ENCODE measurements at regions not wholly inside any gene's neighbourhood (a gene's known extent, or its start where the extent isn't known, plus 50 kb on each side); places are given as distances from the start of the nearest gene placed in this dataset.

DNA sequence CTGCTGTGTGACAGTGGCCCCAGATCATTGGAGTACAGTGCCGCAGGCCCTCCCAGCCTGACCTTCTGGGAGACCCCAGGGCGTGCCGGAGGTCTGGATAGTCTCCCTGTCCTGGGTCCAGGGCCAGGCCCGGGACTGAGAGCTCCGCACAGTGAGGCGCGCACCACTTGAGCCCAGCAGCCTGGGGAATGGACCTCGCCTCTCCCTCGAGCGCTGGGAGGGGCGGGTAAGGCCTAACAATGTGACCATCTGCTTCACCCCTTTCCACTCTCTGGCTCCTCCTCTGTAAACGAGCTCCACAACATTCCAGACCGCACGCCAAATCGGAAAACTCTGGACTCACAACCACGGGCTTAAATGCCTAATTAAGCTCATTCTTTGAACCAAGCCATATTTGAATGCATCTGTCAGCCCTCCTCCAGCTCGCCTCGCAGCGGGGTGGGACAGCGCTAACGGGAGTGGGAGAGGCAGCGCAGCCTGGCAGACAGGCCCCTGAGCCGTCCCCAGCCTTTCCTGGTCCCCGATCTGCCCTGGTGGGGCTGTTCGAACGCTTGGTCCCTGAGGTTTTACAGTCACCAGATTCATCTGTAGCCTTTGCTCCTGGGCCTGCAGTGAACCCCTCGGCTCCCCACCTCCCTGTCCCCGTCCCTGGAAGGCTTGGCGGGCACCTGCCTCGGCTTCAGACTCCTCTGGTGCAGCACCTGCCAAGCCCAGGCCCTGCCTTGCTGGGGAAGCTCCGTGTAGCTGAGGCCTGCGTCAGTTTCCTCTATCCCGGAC lies 120.7 kb upstream of the VSTM2B start:
- WGBS, 2 donors: 3 to 15% methylated on average over 16 to 30 of the region's 33 CpGs
- intact Hi-C loops (cut with DNase I): no loop called here

DNA sequence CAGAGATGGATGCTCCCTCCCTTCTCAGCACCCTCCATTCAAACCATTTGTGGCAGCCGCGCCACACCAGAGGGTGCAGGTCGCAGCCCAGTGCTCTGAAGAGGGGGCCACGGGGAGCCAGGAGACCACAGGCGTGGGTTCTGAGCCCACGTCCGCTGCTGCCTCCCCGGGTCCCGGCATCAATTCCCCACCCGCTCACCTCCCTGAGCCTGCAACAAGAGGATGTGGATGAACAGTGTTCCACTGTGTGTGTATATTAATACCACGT lies 120.1 kb upstream of the VSTM2B start:
- WGBS, 2 donors: 78 to 81% methylated on average over 8 to 11 of the region's 11 CpGs
- H3K27me3 ChIP-seq: no peaks in the 10 kb centered on the region
- H3K4me1 ChIP-seq: no peaks in the 10 kb centered on the region
- intact Hi-C loops (cut with DNase I): no loop called here
- H3K4me3 ChIP-seq (replicated peaks in 1 of 3): no peak overlapping the region
- H3K9me3 ChIP-seq: no peaks in the 10 kb centered on the region
- DNase-seq: no peak
- no peaks in the 10 kb centered on the region for H3K36me3 ChIP-seq
- no peak overlapping the region for H3K27ac ChIP-seq
- TF ChIP-seq, protein P1, sequence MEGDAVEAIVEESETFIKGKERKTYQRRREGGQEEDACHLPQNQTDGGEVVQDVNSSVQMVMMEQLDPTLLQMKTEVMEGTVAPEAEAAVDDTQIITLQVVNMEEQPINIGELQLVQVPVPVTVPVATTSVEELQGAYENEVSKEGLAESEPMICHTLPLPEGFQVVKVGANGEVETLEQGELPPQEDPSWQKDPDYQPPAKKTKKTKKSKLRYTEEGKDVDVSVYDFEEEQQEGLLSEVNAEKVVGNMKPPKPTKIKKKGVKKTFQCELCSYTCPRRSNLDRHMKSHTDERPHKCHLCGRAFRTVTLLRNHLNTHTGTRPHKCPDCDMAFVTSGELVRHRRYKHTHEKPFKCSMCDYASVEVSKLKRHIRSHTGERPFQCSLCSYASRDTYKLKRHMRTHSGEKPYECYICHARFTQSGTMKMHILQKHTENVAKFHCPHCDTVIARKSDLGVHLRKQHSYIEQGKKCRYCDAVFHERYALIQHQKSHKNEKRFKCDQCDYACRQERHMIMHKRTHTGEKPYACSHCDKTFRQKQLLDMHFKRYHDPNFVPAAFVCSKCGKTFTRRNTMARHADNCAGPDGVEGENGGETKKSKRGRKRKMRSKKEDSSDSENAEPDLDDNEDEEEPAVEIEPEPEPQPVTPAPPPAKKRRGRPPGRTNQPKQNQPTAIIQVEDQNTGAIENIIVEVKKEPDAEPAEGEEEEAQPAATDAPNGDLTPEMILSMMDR (IDR thresholded peaks at IDR 0.05): no peak
- TF ChIP-seq POLR2A (IDR thresholded peaks at IDR 0.05): no peak

More for the DNA sequence above, 120.7 kb upstream of the VSTM2B start:
- TF ChIP-seq POLR2A (IDR thresholded peaks at IDR 0.05): no peak
- TF ChIP-seq, protein P1 (IDR thresholded peaks at IDR 0.05): no peak
- DNase-seq: no peak
- Histone ChIP-seq H3K36me3 (no peaks in the 10 kb centered on the region), H3K9me3 (no peaks in the 10 kb centered on the region), H3K4me1 (no peaks in the 10 kb centered on the region), H3K4me3 (replicated peaks in 1 of 3) (no peak overlapping the region), H3K27ac (no peak overlapping the region), H3K27me3 (no peaks in the 10 kb centered on the region)

GRCh38 chr19:29409076-29409862 lies 116.5 kb upstream of the VSTM2B start:
- Histone ChIP-seq H3K27me3 (no peaks in the 10 kb centered on the region), H3K9me3 (no peaks in the 10 kb centered on the region), H3K27ac (no peak overlapping the region), H3K4me3 (replicated peaks in 1 of 3) (no peak overlapping the region), H3K36me3 (no peaks in the 10 kb centered on the region), H3K4me1 (no peaks in the 10 kb centered on the region)
- WGBS, 2 donors: 74 to 78% methylated on average over 5 to 8 of the region's 14 CpGs
- DNase-seq: no peak
- intact Hi-C loops (cut with DNase I): no loop called here
- no peak for TF ChIP-seq POLR2A (IDR thresholded peaks at IDR 0.05)
- TF ChIP-seq, protein P1 (IDR thresholded peaks at IDR 0.05): no peak

DNA sequence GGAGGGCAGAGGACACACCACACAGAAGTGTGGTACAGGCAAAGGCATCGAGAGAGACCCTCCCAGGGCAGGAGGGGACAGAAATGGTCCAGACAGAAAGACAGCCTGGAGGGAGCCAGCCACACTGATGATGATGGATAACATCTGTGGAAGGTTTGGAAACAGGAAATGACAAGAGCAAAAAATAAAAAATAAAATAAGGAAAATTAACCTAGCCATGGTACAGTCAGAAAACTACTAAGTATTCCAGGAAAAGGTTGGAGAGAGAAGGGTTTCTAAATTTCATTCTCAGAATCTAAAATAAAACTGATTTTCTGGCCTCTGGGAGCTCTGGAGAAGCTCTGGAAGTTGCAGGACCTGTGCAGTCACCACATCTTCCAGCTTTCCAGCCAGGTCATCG lies 115.2 kb upstream of the VSTM2B start:
- no peak for DNase-seq
- no peaks in the 10 kb centered on the region for H3K9me3 ChIP-seq
- no peaks in the 10 kb centered on the region for H3K36me3 ChIP-seq
- intact Hi-C loops (cut with DNase I): no loop called here
- no peaks in the 10 kb centered on the region for H3K27me3 ChIP-seq
- no peak overlapping the region for H3K27ac ChIP-seq
- WGBS, 2 donors: 62 to 68% methylated on average over 2 of the region's 2 CpGs
- no peak overlapping the region for H3K4me3 ChIP-seq (replicated peaks in 1 of 3)
- TF ChIP-seq POLR2A (IDR thresholded peaks at IDR 0.05): no peak
- TF ChIP-seq, protein P1 (IDR thresholded peaks at IDR 0.05): no peak
- no peaks in the 10 kb centered on the region for H3K4me1 ChIP-seq

DNA sequence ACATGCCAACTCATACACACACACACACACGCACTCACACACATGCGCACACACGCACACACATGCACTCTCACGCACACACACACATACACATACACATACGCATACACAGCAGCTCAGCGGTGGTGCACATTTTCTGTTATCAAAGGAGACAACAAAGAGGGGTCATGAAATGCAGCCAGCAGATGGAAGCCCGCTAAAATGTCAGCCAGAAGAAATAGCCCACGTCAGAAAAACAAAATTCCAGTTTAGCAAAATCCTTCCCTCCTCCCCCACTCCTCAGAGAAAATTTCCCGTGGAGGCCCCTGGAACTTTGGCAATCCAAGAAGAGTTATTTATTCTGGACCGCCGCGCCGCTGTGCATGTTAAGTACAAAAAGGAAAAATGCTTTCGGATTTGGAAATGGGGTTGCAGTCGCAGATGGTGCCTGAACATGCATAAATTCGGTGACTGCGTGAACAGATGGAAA lies 114.6 kb upstream of the VSTM2B start:
- TF ChIP-seq POLR2A (IDR thresholded peaks at IDR 0.05): no peak
- TF ChIP-seq, protein P1 (IDR thresholded peaks at IDR 0.05): no peak
- no peaks in the 10 kb centered on the region for H3K36me3 ChIP-seq
- WGBS, 2 donors: 75 to 77% methylated on average over 17 of the region's 17 CpGs
- H3K27me3 ChIP-seq: no peaks in the 10 kb centered on the region
- H3K9me3 ChIP-seq: no peaks in the 10 kb centered on the region
- no peak overlapping the region for H3K27ac ChIP-seq
- intact Hi-C loops (cut with DNase I): no loop called here
- H3K4me1 ChIP-seq: no peaks in the 10 kb centered on the region
- H3K4me3 ChIP-seq (replicated peaks in 1 of 3): no peak overlapping the region
- DNase-seq: no peak
